K562 (cell line): ENCODE measurements at regions not wholly inside any gene's neighbourhood (a gene's known extent, or its start where the extent isn't known, plus 50 kb on each side); places are given as distances from the start of the nearest gene placed in this dataset.

Experiments
- ATAC-seq: fragments of 200-7000 bp; cut with Tn5 transposase; 3 replicates; pipeline ENCODE4 v1.9.1; 2020; ENCODE audit warnings: moderate library complexity
- BruUV-seq: library from RNA; stranded (reverse); fragments of 400-500 nt; replicated peaks from 2 replicates; lab custom pipeline; 2021; lab: Mats Ljungman, UMichigan
- CTCF ChIA-PET: fragments of 300-600 bp; formaldehyde crosslinking; extraction: SDS; loops from one replicate; lab custom pipeline; 2021; ENCODE audit warnings: low intra/inter-chr PET ratio; lab: Yijun Ruan, JAX
- POLR2A ChIA-PET: fragments of 300-600, 350-650 bp; sonication (Branson Sonifier 250); formaldehyde crosslinking; extraction: SDS; loops from one replicate; lab custom pipeline; 2021; ENCODE audit warnings: antibody characterized with exemption, inconsistent platforms; lab: Yijun Ruan, JAX
- DNase-seq, 4 experiments: peaks; one replicate each; pipeline versions ENCODE4 v3.0.0 to v3.0.0-alpha.2; 2011 to 2018; ENCODE audit warnings: low spot score in 3 of 4, mixed read lengths in 3 of 4; ENCODE audit errors: extremely low read depth in 1 of 4
- FAIRE-seq: peaks from 2 replicates; lab custom pipeline; 2011; peaks lifted over from hg19 to GRCh38; lab: Jason Lieb, UNC
- H2AFZ ChIP-seq: 2 replicates; pipeline ENCODE4 v1.6.0; 2011; ENCODE audit warnings: low read depth, low read length, control low read depth, inconsistent platforms
- H3K27ac ChIP-seq: fragments of 200-600 bp; 3 replicates; pipeline ENCODE4 v1.8.0; 2011; ENCODE audit warnings: low read depth, mild to moderate bottlenecking, control low read depth, inconsistent platforms, low read length, moderate library complexity, mixed read lengths; ENCODE audit errors: extremely low read depth
- H3K27me3 ChIP-seq, 2 experiments: fragments of 300-600 bp in 1 of 2; 2 replicates in 1 of 2; 3 replicates in 1 of 2; pipeline versions ENCODE4 v1.6.0 to v1.8.0; 2011; ENCODE audit warnings: inconsistent platforms in 2 of 2, low read length in 2 of 2, mild to moderate bottlenecking in 1 of 2, mixed read lengths in 1 of 2, moderate library complexity in 1 of 2; ENCODE audit not compliant: control insufficient read depth in 2 of 2, insufficient read depth in 2 of 2
- H3K36me3 ChIP-seq: fragments of 300-600 bp; 3 replicates; pipeline ENCODE4 v1.8.0; 2011; ENCODE audit warnings: mild to moderate bottlenecking, low read length, inconsistent platforms; ENCODE audit not compliant: control insufficient read depth, insufficient read depth
- H3K4me1 ChIP-seq, 2 experiments: fragments of 200-600 bp in 1 of 2; replicated peaks in 1 of 2; 2 replicates in 1 of 2; 3 replicates in 1 of 2; pipeline versions ENCODE4 v1.5.1 to v1.8.0; 2011; ENCODE audit warnings: inconsistent platforms in 2 of 2, low read length in 2 of 2, mild to moderate bottlenecking in 1 of 2, mixed read lengths in 1 of 2, moderate library complexity in 1 of 2; ENCODE audit not compliant: control insufficient read depth in 2 of 2, insufficient read depth in 2 of 2
- H3K4me2 ChIP-seq: 2 replicates; pipeline ENCODE4 v1.6.1; 2011; ENCODE audit warnings: low read length, control low read depth, inconsistent platforms, mixed read lengths; ENCODE audit not compliant: insufficient read depth
- H3K4me3 ChIP-seq: fragments of 200-600 bp; sonication (generic), shearing (Covaris generic); 2 replicates; pipeline ENCODE4 v1.5.1; 2016; ENCODE audit warnings: control low read depth, inconsistent platforms
- H3K79me2 ChIP-seq: fragments of 200-600 bp; 3 replicates; pipeline ENCODE4 v1.8.0; 2011; ENCODE audit warnings: low read length, inconsistent platforms; ENCODE audit not compliant: control insufficient read depth, insufficient read depth
- H3K9ac ChIP-seq, 2 experiments: 2 replicates each; pipeline versions ENCODE4 v1.6.0 to v1.6.1; 2011; ENCODE audit warnings: low read depth in 2 of 2, low read length in 2 of 2, control low read depth in 1 of 2, inconsistent platforms in 1 of 2, mild to moderate bottlenecking in 1 of 2, mixed read lengths in 1 of 2; ENCODE audit not compliant: insufficient read depth in 1 of 2
- H3K9me1 ChIP-seq: one replicate; pipeline ENCODE4 v1.6.0; 2011; ENCODE audit warnings: inconsistent platforms, mild to moderate bottlenecking, low read length, moderate library complexity; ENCODE audit not compliant: control insufficient read depth, insufficient read depth
- H3K9me3 ChIP-seq: replicated peaks from 2 replicates; pipeline ENCODE4 v1.5.1; 2011; ENCODE audit warnings: low read depth, low read length, inconsistent platforms; ENCODE audit not compliant: control insufficient read depth, insufficient read depth
- H4K20me1 ChIP-seq: replicated peaks from 2 replicates; pipeline ENCODE4 v1.6.1; 2011; ENCODE audit warnings: low read length, inconsistent platforms, mixed read lengths; ENCODE audit not compliant: control insufficient read depth, insufficient read depth
- ATF1 ChIP-seq, 2 experiments: fragments of 450-650 bp in 1 of 2; IDR thresholded peaks; 2 replicates each; pipeline ENCODE4 v1.6.1; 2016; ENCODE audit warnings: missing compliant biosample characterization in 1 of 2, missing genetic modification characterization in 1 of 2
- HCFC1 ChIP-seq: IDR thresholded peaks from 2 replicates; pipeline ENCODE4 v1.6.1; 2012; ENCODE audit warnings: low read depth, low read length, improper control_type of control experiment
- IFI16 ChIP-seq: fragments of 250-450 bp; sonication (Bioruptor Pico); IDR thresholded peaks from 2 replicates; pipeline ENCODE4 v2.1.2; 2022; ENCODE audit warnings: mild to moderate bottlenecking, inconsistent platforms
- MEIS2 ChIP-seq: fragments of 450-650 bp; IDR thresholded peaks from 2 replicates; pipeline ENCODE4 v1.6.1; 2014; ENCODE audit warnings: mild to moderate bottlenecking; ENCODE audit not compliant: partially characterized antibody
- NR1H2 ChIP-seq: sonication (generic); formaldehyde crosslinking; IDR thresholded peaks from 2 replicates; pipeline ENCODE4 v1.4.0; 2020; ENCODE audit warnings: mild to moderate bottlenecking, missing genetic modification reagents
- NR3C1 ChIP-seq: sonication (generic); formaldehyde crosslinking; IDR thresholded peaks from 2 replicates; pipeline ENCODE4 v1.8.1; 2022; ENCODE audit warnings: missing genetic modification reagents
- NUFIP1 ChIP-seq: fragments of 450-650 bp; IDR thresholded peaks from 2 replicates; pipeline ENCODE4 v1.6.1; 2018; ENCODE audit not compliant: partially characterized antibody
- PHB2 ChIP-seq: fragments of 450-650 bp; IDR thresholded peaks from 2 replicates; pipeline ENCODE4 v1.6.1; 2017; ENCODE audit warnings: low read depth
- SMAD4 ChIP-seq: fragments of 250-450 bp; sonication (Bioruptor Pico); conservative IDR thresholded peaks from 2 replicates; pipeline ENCODE4 v1.8.0; 2021; ENCODE audit warnings: inconsistent platforms, mild to moderate bottlenecking, moderate library complexity
- ZNF165 ChIP-seq: fragments of 250-450 bp; sonication (Bioruptor Pico); IDR thresholded peaks from 2 replicates; pipeline ENCODE4 v1.4.0; 2020; ENCODE audit warnings: borderline replicate concordance
- ZNF239 ChIP-seq: fragments of 250-450 bp; sonication (Bioruptor Pico); IDR thresholded peaks from 2 replicates; pipeline ENCODE4 v1.4.0; 2020; ENCODE audit warnings: mild to moderate bottlenecking
- ZNF584 ChIP-seq: fragments of 200-800 bp; sonication (Bioruptor generic); IDR thresholded peaks from 2 replicates; pipeline ENCODE4 v1.6.1; 2016; ENCODE audit warnings: low read depth, mild to moderate bottlenecking, missing genetic modification characterization, missing compliant biosample characterization
- ZNF696 ChIP-seq: fragments of 250-450 bp; sonication (Bioruptor Pico); conservative IDR thresholded peaks from 2 replicates; pipeline ENCODE4 v1.4.0; 2020; ENCODE audit warnings: mild to moderate bottlenecking, moderate library complexity
- WGBS: fragments of 100-300 bp; shearing (Covaris generic); methylation state at CpG from one replicate; pipeline ENCODE4 v1.1.6; 2016; ENCODE audit warnings: low coverage, mixed read lengths; ENCODE audit not compliant: insufficient coverage; ENCODE audit errors: missing lambda C conversion rate; 5-methylcytosine and 5-hydroxymethylcytosine counted together
- in situ Hi-C: fragments of 300-500 bp; cut with MboI; formaldehyde crosslinking; loops from 4 replicates; pipeline ENCODE4 v1.15.0; 2018; ENCODE audit warnings: inconsistent platforms, mixed read lengths
- intact Hi-C: fragments of 100-400 bp; cut with micrococcal nuclease; formaldehyde crosslinking; loops from 2 replicates; pipeline ENCODE4 v1.14.2; 2022
- TF ChIP-seq, protein P1 (sequence below): fragments of 450-650 bp; formaldehyde crosslinking; IDR thresholded peaks from 2 replicates; pipeline ENCODE4 v1.4.0; 2020; ENCODE audit warnings: mild to moderate bottlenecking, moderate library complexity
- TF ChIP-seq, protein P2 (sequence below): fragments of 150-350 bp; IDR thresholded peaks from 2 replicates; pipeline ENCODE4 v1.6.1; 2014; ENCODE audit warnings: low read depth, mild to moderate bottlenecking, low read length, borderline replicate concordance

DNA sequence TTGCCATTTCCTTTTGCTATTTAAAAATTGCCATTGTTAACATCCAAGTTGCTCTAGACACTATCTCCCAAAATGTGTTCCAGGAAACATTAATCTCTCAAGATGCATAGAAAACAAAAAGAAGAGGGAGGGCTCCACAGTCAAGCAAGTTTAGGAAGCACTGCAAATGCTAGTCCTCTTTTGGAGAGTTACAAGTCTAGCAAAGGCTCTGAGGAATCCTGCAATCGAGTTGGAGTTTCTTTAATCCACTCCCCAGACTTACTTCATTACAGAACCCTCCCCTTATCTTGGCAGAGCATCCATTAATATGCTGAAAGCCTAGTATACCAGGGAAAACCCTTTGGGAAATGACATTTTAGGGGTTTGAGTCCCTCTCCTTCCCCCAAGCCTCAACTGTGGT, 147.9 kb downstream of the SYF2 start (continued):
- TF ChIP-seq ZNF584 (CRISPR knock-in tag) (no peak), ZNF239 (peak; percentile 91), NR1H2 (CRISPR knock-in tag) (no peak), MEIS2 (peak; percentile 27), ZNF696 (CRISPR knock-in tag) (no peak), NUFIP1 (no peak)

DNA sequence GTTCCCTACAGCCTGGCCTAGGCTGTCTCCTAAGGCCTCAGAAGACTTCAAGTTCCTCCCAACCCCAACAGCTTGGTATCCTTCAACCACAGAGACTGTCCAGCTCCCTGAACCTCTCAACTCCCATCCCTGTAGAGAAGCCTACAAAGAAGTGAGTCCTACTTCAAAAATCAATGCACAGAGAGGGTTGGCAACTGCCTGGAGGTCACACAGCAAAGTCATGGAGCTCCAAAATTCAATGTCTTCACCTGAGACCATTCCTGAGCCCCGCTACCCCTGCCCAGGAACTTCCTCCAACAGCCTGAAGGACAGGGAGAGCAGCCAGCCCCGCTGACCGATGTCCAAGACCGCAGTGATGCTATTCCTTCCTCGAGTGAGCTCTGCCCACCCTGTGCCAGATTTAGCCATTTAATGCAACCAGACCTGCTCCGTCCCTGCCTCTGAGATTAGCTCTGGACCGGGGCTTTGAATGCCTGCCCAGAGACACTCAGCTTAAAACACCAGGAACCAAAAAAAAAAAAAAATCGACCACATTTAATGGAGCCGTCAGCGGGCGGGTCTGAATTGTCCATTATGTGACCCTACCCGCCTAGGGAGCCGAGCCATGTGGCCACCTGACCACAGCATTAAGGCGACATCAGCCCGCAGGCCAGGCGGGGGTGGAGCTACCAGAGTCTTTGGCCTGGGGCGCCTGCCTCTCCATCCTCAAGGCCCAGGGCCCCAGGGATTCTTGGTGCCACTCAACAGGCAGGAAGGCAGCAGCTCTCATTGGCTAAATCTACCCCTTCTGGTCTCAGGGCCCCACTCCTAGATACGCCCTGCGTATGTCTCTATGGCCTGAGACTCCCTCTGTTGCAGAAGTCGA, 148.6 kb downstream of the SYF2 start:
- intact Hi-C loops = no loop called here
- H3K27ac ChIP-seq = no peak overlapping the region
- ATAC-seq = no peak; the same call in 2 of the 3 replicates
- H3K9me3 ChIP-seq = no peaks in the 10 kb centered on the region
- H3K36me3 ChIP-seq = no peaks in the 10 kb centered on the region
- H4K20me1 ChIP-seq = no peaks in the 10 kb centered on the region
- no peak overlapping the region for H3K9ac ChIP-seq
- peaks cover 0 to 9% of the 10 kb centered on the region in 2 experiments; a peak in 3 of 5 replicates for H3K4me1 ChIP-seq
- H3K27me3 ChIP-seq = peaks cover 2 to 39% of the 10 kb centered on the region in 2 experiments; a peak in 3 of 5 replicates
- no peak for FAIRE-seq
- 13% methylated on average over 20 of the region's 20 CpGs for WGBS
- no peak overlapping the region for H2AFZ ChIP-seq
- H3K79me2 ChIP-seq = no peaks in the 10 kb centered on the region
- in situ Hi-C loops = no loop called here
- POLR2A ChIA-PET = interaction anchor here (0.6 to 0.8 kb wide), 2 partner anchors 37 to 111 kb away, joined by 3 read pairs; no protein-coding TSS in a partner anchor
- CTCF ChIA-PET = interaction anchor here (0.6 kb wide), 1 partner anchor 1880 kb away, joined by 3 read pairs; no protein-coding TSS in a partner anchor
- no peak for DNase-seq
- H3K9me1 ChIP-seq = no peaks in the 10 kb centered on the region
- BruUV-seq = no TSS peak
- H3K4me2 ChIP-seq = no peak overlapping the region
- no peak overlapping the region for H3K4me3 ChIP-seq
- TF ChIP-seq ATF1 (CRISPR knock-in tag; IDR thresholded peaks at IDR 0.05) (no peak), ATF1 (tag; IDR thresholded peaks at IDR 0.05) (no peak), HCFC1 (no peak), NR3C1 (CRISPR knock-in tag) (no peak), PHB2 (no peak), ZNF165 (CRISPR knock-in tag) (no peak), SMAD4 (CRISPR knock-in tag) (no peak), IFI16 (CRISPR knock-in tag) (no peak)
- TF ChIP-seq, protein P1, sequence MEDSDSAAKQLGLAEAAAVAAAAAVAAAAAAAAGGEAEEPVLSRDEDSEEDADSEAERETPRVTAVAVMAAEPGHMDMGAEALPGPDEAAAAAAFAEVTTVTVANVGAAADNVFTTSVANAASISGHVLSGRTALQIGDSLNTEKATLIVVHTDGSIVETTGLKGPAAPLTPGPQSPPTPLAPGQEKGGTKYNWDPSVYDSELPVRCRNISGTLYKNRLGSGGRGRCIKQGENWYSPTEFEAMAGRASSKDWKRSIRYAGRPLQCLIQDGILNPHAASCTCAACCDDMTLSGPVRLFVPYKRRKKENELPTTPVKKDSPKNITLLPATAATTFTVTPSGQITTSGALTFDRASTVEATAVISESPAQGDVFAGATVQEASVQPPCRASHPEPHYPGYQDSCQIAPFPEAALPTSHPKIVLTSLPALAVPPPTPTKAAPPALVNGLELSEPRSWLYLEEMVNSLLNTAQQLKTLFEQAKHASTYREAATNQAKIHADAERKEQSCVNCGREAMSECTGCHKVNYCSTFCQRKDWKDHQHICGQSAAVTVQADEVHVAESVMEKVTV (CRISPR knock-in tag) = no peak
- TF ChIP-seq, protein P2, sequence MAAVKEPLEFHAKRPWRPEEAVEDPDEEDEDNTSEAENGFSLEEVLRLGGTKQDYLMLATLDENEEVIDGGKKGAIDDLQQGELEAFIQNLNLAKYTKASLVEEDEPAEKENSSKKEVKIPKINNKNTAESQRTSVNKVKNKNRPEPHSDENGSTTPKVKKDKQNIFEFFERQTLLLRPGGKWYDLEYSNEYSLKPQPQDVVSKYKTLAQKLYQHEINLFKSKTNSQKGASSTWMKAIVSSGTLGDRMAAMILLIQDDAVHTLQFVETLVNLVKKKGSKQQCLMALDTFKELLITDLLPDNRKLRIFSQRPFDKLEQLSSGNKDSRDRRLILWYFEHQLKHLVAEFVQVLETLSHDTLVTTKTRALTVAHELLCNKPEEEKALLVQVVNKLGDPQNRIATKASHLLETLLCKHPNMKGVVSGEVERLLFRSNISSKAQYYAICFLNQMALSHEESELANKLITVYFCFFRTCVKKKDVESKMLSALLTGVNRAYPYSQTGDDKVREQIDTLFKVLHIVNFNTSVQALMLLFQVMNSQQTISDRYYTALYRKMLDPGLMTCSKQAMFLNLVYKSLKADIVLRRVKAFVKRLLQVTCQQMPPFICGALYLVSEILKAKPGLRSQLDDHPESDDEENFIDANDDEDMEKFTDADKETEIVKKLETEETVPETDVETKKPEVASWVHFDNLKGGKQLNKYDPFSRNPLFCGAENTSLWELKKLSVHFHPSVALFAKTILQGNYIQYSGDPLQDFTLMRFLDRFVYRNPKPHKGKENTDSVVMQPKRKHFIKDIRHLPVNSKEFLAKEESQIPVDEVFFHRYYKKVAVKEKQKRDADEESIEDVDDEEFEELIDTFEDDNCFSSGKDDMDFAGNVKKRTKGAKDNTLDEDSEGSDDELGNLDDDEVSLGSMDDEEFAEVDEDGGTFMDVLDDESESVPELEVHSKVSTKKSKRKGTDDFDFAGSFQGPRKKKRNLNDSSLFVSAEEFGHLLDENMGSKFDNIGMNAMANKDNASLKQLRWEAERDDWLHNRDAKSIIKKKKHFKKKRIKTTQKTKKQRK = no peak
